ENCODE measurements at regions not wholly inside any gene's neighbourhood (a gene's known extent, or its start where the extent isn't known, plus 50 kb on each side); places are given as distances from the start of the nearest gene placed in this dataset.

DNA sequence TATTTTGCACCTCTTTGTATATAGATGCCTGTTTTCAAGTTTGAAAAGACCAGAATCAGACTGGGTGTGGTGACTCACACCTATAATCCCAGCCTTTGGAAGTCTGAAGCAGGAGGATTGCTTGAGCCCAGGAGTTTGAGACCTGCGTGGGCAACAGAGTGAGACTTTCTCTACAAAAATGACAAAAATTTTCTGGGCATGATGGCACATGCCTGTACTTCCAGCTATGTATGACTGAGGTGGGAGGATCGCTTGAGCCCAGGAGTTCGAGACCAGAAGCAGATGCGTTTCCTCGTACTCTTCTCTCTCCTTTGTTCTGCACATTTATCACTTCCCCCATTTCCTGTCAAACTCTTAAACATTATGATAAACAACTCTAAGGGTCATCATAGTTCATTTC, 310.0 kb upstream of the SNX7 start:
- Histone ChIP-seq H3K4me1 (ENCODE audit: control insufficient read depth in 5 of 5, insufficient read depth in 5 of 5, low read length in 5 of 5) (no peaks in the 10 kb centered on the region), H3K9me3 (ENCODE audit: control insufficient read depth in 5 of 5, low read length in 5 of 5) (no peaks in the 10 kb centered on the region), H3K27ac (ENCODE audit: low read depth, low read length) (no peak overlapping the region), H3K4me3 (ENCODE audit: low read depth in 1 of 5, low read length in 5 of 5) (no peak overlapping the region), H3K9ac (ENCODE audit: low read length in 5 of 5) (no peak overlapping the region), H3K36me3 (ENCODE audit: control insufficient read depth in 5 of 5, insufficient read depth in 5 of 5, low read length in 5 of 5) (no peaks in the 10 kb centered on the region), H3K27me3 (ENCODE audit: control insufficient read depth in 5 of 5, insufficient read depth in 4 of 5, low read length in 5 of 5) (no peaks in the 10 kb centered on the region)

DNA sequence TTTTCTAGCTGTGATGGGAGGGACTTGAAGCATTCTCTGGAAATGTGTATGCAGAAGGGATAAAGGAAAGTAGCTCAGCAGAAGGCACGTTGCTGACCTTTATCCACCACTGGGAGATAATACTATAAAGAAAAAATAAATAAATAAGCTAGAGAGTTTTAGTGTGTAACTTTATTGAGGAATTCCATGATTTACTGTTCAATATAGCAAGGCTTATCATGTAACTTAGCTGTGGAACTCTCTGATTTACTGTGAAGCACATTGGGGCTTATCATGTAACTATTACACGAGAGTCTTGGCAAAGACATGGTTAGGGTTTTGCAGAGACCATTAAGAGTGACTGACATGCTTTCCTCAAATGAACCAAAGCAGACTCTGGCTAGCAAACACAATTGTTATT, 316.1 kb upstream of the SNX7 start:
- Histone ChIP-seq H3K4me3 (ENCODE audit: low read depth in 1 of 5, low read length in 5 of 5) (no peak overlapping the region), H3K9ac (ENCODE audit: low read length in 5 of 5) (no peak overlapping the region), H3K9me3 (ENCODE audit: control insufficient read depth in 5 of 5, low read length in 5 of 5) (no peaks in the 10 kb centered on the region), H3K36me3 (ENCODE audit: control insufficient read depth in 5 of 5, insufficient read depth in 5 of 5, low read length in 5 of 5) (no peaks in the 10 kb centered on the region), H3K4me1 (ENCODE audit: control insufficient read depth in 5 of 5, insufficient read depth in 5 of 5, low read length in 5 of 5) (no peaks in the 10 kb centered on the region), H3K27me3 (ENCODE audit: control insufficient read depth in 5 of 5, insufficient read depth in 4 of 5, low read length in 5 of 5) (no peaks in the 10 kb centered on the region), H3K27ac (ENCODE audit: low read depth, low read length) (no peak overlapping the region)

DNA sequence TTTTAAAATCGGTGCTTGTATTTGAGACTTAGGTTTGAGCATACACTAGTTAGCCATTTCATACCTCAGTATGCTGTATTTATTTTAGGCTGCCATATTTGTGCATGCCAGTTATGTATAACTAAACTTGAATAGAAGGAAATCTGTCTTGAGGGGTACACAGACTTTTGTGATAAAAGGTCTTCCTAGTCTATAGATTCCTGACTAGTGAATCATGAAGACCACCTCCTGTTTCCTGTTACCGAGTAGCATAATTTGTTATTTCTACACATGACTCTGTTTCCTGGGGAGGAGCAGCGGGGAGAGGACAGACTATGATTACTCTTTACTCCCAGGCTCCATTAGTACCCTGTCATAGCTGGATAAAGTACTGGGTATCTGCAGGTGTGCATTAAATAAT, 316.8 kb upstream of the SNX7 start:
- H3K9me3 ChIP-seq (ENCODE audit: control insufficient read depth in 5 of 5, low read length in 5 of 5), result no peaks in the 10 kb centered on the region
- H3K4me1 ChIP-seq (ENCODE audit: control insufficient read depth in 5 of 5, insufficient read depth in 5 of 5, low read length in 5 of 5), result no peaks in the 10 kb centered on the region
- no peak overlapping the region for H3K27ac ChIP-seq (ENCODE audit: low read depth, low read length)
- H3K36me3 ChIP-seq (ENCODE audit: control insufficient read depth in 5 of 5, insufficient read depth in 5 of 5, low read length in 5 of 5), result no peaks in the 10 kb centered on the region
- H3K27me3 ChIP-seq (ENCODE audit: control insufficient read depth in 5 of 5, insufficient read depth in 4 of 5, low read length in 5 of 5), result no peaks in the 10 kb centered on the region
- H3K4me3 ChIP-seq (ENCODE audit: low read depth in 1 of 5, low read length in 5 of 5), result no peak overlapping the region
- H3K9ac ChIP-seq (ENCODE audit: low read length in 5 of 5), result no peak overlapping the region

DNA sequence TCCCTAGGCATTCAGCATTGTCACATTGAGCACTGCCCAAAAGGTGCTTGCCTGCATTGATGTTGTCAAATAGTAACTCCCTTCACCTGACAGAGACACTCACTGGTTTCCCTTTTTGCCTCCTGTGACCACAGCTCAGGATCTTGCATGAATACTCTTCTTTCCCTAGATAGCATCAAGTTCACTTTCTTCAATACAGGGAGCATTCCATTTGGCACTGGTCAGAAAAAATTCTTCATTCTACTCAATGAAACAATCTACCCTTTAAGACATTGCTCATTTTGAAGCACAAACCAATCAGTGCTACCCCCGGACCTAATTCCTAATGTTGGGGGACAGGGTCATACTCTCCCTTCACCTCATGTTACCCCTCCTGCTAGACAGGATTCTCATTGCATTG, 319.0 kb upstream of the SNX7 start:
- Histone ChIP-seq H3K4me1 (ENCODE audit: control insufficient read depth in 5 of 5, insufficient read depth in 5 of 5, low read length in 5 of 5) (no peaks in the 10 kb centered on the region), H3K36me3 (ENCODE audit: control insufficient read depth in 5 of 5, insufficient read depth in 5 of 5, low read length in 5 of 5) (no peaks in the 10 kb centered on the region), H3K9me3 (ENCODE audit: control insufficient read depth in 5 of 5, low read length in 5 of 5) (no peaks in the 10 kb centered on the region), H3K27me3 (ENCODE audit: control insufficient read depth in 5 of 5, insufficient read depth in 4 of 5, low read length in 5 of 5) (no peaks in the 10 kb centered on the region), H3K4me3 (ENCODE audit: low read depth in 1 of 5, low read length in 5 of 5) (no peak overlapping the region), H3K9ac (ENCODE audit: low read length in 5 of 5) (no peak overlapping the region), H3K27ac (ENCODE audit: low read depth, low read length) (no peak overlapping the region)

DNA sequence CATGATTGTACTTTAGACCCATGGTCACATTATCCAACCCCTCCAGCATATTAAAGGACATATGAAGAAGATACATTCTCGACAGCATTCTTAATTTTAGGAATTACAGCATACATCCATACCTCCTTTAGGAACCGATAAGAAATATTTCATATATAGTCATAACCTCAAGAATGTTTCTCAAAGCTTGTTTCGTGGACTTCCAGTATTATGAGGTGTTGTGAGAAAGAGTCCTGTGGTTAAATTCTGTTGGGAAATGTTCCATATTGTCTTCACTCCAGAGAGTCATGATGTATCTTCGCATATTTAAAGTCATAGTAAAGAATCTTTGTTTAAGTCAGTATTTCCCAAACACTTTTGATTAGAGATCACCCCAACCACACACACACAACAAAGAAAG, 321.0 kb upstream of the SNX7 start:
- no peaks in the 10 kb centered on the region for H3K4me1 ChIP-seq (ENCODE audit: control insufficient read depth in 5 of 5, insufficient read depth in 5 of 5, low read length in 5 of 5)

DNA sequence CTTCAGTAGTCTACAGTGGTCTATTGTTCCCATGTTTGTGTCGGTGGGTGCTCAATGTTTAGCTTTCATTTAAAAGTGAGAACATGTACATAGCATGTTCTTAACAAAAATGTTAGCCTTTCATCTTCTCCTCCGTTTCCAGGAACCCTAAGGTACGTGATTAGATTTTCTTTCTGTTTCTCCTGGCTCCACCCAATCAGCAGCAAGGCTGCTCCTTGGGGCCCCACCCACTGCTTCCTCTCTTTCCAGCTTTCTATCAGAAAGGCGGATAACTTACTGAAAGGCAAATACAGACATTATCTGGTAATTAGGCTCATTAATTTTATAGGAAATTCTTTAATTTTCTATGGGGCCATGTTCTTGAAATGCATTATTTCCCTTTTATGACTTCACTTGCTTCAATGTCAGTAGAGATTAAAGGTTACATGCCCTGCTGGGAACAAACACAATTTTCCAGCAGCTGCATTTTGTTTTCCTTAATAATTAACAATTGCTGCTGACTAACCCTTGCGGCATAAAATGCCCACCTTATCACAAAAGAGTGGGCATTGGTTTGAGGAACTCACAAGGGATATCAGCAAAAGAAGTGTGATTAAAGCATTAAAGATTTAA, 324.9 kb upstream of the SNX7 start:
- H3K4me3 ChIP-seq (ENCODE audit: low read depth in 1 of 5, low read length in 5 of 5), result no peak overlapping the region
- H3K27ac ChIP-seq (ENCODE audit: low read depth, low read length), result no peak overlapping the region

More for the DNA sequence above, 321.0 kb upstream of the SNX7 start:
- Histone ChIP-seq H3K9me3 (ENCODE audit: control insufficient read depth in 5 of 5, low read length in 5 of 5) (no peaks in the 10 kb centered on the region), H3K27me3 (ENCODE audit: control insufficient read depth in 5 of 5, insufficient read depth in 4 of 5, low read length in 5 of 5) (no peaks in the 10 kb centered on the region), H3K4me3 (ENCODE audit: low read depth in 1 of 5, low read length in 5 of 5) (no peak overlapping the region), H3K9ac (ENCODE audit: low read length in 5 of 5) (no peak overlapping the region), H3K36me3 (ENCODE audit: control insufficient read depth in 5 of 5, insufficient read depth in 5 of 5, low read length in 5 of 5) (no peaks in the 10 kb centered on the region), H3K27ac (ENCODE audit: low read depth, low read length) (no peak overlapping the region)

DNA sequence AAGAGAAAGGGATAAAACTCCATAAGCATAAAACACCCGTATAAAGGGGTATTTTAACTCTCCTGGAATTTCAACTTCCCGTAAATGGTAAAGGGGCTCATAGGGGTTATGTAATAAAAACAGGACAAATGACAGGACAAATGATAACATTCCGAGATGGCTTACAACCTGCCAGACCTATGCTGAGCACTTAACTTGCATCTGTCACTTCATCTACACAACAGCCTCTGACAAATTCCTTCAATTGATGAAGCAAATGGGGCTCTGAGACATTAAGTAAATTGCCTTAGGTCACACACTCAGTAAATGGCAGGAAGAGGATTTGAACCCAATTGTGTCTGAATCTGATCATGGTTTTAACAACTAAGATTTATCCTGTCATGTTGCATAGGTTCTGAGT, 327.6 kb upstream of the SNX7 start:
- Histone ChIP-seq H3K4me1 (ENCODE audit: control insufficient read depth in 5 of 5, insufficient read depth in 5 of 5, low read length in 5 of 5) (peaks cover 0 to 7% (median 3%) of the 10 kb centered on the region in 5 donors), H3K9ac (ENCODE audit: low read length in 5 of 5) (no peak overlapping the region), H3K9me3 (ENCODE audit: control insufficient read depth in 5 of 5, low read length in 5 of 5) (no peaks in the 10 kb centered on the region), H3K36me3 (ENCODE audit: control insufficient read depth in 5 of 5, insufficient read depth in 5 of 5, low read length in 5 of 5) (no peaks in the 10 kb centered on the region), H3K27ac (ENCODE audit: low read depth, low read length) (no peak overlapping the region), H3K4me3 (ENCODE audit: low read depth in 1 of 5, low read length in 5 of 5) (no peak overlapping the region), H3K27me3 (ENCODE audit: control insufficient read depth in 5 of 5, insufficient read depth in 4 of 5, low read length in 5 of 5) (no peaks in the 10 kb centered on the region)

More for the DNA sequence above, 324.9 kb upstream of the SNX7 start:
- H3K27me3 ChIP-seq (ENCODE audit: control insufficient read depth in 5 of 5, insufficient read depth in 4 of 5, low read length in 5 of 5), result no peaks in the 10 kb centered on the region
- no peaks in the 10 kb centered on the region for H3K36me3 ChIP-seq (ENCODE audit: control insufficient read depth in 5 of 5, insufficient read depth in 5 of 5, low read length in 5 of 5)
- no peaks in the 10 kb centered on the region for H3K9me3 ChIP-seq (ENCODE audit: control insufficient read depth in 5 of 5, low read length in 5 of 5)
- H3K4me1 ChIP-seq (ENCODE audit: control insufficient read depth in 5 of 5, insufficient read depth in 5 of 5, low read length in 5 of 5), result peaks cover 0 to 5% (median 3%) of the 10 kb centered on the region in 5 donors
- H3K9ac ChIP-seq (ENCODE audit: low read length in 5 of 5), result no peak overlapping the region

DNA sequence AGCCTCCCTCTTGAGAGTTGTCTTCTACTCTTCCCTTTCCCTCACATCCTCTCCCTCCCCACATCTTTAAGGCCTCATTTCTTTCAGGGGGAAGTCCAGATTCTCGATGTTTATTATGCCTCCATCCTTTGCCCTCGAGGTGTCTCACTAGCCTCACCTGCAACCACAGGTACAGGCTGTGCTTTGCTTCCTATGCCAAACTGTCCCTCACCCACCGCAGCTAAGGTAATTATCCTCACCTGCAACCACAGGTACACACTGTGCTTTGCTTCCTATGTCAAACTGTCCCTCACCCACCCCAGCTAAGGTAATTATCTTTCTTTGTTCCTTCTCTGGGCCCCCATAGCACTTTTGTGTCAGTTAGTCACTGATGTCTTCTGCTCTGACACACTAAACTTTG, 328.1 kb upstream of the SNX7 start:
- H3K4me1 ChIP-seq (ENCODE audit: control insufficient read depth in 5 of 5, insufficient read depth in 5 of 5, low read length in 5 of 5), result peaks cover 0 to 7% (median 3%) of the 10 kb centered on the region in 5 donors
- H3K9ac ChIP-seq (ENCODE audit: low read length in 5 of 5), result no peak overlapping the region
- no peaks in the 10 kb centered on the region for H3K27me3 ChIP-seq (ENCODE audit: control insufficient read depth in 5 of 5, insufficient read depth in 4 of 5, low read length in 5 of 5)
- no peak overlapping the region for H3K4me3 ChIP-seq (ENCODE audit: low read depth in 1 of 5, low read length in 5 of 5)
- H3K27ac ChIP-seq (ENCODE audit: low read depth, low read length), result no peak overlapping the region
- no peaks in the 10 kb centered on the region for H3K9me3 ChIP-seq (ENCODE audit: control insufficient read depth in 5 of 5, low read length in 5 of 5)
- no peaks in the 10 kb centered on the region for H3K36me3 ChIP-seq (ENCODE audit: control insufficient read depth in 5 of 5, insufficient read depth in 5 of 5, low read length in 5 of 5)

DNA sequence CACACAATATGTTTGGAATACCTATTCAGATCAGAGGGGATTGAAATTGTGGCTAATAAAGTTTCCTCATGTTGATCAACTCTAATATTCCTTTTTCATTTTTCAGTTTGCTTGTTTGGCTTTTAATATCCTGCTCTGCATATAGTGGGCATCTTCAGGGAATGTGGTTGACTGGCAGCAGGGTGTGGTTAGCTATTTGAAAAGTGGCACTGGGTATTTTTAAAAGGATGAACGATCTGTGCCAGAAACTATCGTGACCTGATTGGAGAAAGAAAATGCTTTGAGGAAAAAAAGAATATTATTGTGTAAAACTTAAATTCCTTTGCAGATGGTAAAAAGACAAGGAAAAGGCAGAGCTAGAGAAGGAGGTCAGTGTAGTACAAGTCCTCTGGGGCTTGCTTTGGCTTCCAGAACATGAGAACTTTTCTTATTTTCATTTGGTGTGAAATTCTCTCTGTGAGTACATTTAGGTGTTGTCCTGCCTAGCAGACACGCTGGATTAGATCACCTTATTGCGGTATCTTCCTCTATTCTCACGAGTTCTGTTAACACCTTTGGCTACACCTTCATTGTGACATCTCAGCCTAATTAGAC, 329.7 kb upstream of the SNX7 start:
- no peaks in the 10 kb centered on the region for H3K9me3 ChIP-seq (ENCODE audit: control insufficient read depth in 5 of 5, low read length in 5 of 5)

DNA sequence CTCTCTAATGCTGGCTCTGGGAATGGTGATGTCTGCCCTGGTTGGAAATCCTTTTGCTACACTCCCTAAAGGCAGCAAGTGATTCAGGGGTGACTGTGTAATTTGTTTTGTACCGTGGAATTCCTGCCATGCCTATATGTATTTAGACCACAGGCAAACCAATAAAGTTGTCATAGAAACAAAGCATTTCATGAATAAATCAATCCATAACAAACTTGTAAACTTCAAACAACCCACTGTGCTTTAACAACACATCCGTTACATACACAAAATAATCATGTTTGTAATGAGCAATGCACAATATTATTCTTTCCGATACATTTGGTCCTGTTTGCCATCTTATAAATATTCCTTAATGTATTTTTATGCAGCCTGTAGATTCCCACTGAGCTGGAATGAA, 330.3 kb upstream of the SNX7 start:
- Histone ChIP-seq H3K9ac (ENCODE audit: low read length in 5 of 5) (no peak overlapping the region), H3K9me3 (ENCODE audit: control insufficient read depth in 5 of 5, low read length in 5 of 5) (no peaks in the 10 kb centered on the region), H3K4me1 (ENCODE audit: control insufficient read depth in 5 of 5, insufficient read depth in 5 of 5, low read length in 5 of 5) (peaks cover 0 to 7% (median 3%) of the 10 kb centered on the region in 5 donors), H3K27me3 (ENCODE audit: control insufficient read depth in 5 of 5, insufficient read depth in 4 of 5, low read length in 5 of 5) (no peaks in the 10 kb centered on the region), H3K27ac (ENCODE audit: low read depth, low read length) (no peak overlapping the region), H3K36me3 (ENCODE audit: control insufficient read depth in 5 of 5, insufficient read depth in 5 of 5, low read length in 5 of 5) (no peaks in the 10 kb centered on the region), H3K4me3 (ENCODE audit: low read depth in 1 of 5, low read length in 5 of 5) (no peak overlapping the region)

More for the DNA sequence above, 329.7 kb upstream of the SNX7 start:
- Histone ChIP-seq H3K27ac (ENCODE audit: low read depth, low read length) (no peak overlapping the region), H3K4me1 (ENCODE audit: control insufficient read depth in 5 of 5, insufficient read depth in 5 of 5, low read length in 5 of 5) (peaks cover 0 to 7% (median 3%) of the 10 kb centered on the region in 5 donors), H3K9ac (ENCODE audit: low read length in 5 of 5) (no peak overlapping the region), H3K4me3 (ENCODE audit: low read depth in 1 of 5, low read length in 5 of 5) (no peak overlapping the region), H3K36me3 (ENCODE audit: control insufficient read depth in 5 of 5, insufficient read depth in 5 of 5, low read length in 5 of 5) (no peaks in the 10 kb centered on the region), H3K27me3 (ENCODE audit: control insufficient read depth in 5 of 5, insufficient read depth in 4 of 5, low read length in 5 of 5) (no peaks in the 10 kb centered on the region)
